ENCODE measurements at regions not wholly inside any gene's neighbourhood (a gene's known extent, or its start where the extent isn't known, plus 50 kb on each side); places are given as distances from the start of the nearest gene placed in this dataset.

DNA sequence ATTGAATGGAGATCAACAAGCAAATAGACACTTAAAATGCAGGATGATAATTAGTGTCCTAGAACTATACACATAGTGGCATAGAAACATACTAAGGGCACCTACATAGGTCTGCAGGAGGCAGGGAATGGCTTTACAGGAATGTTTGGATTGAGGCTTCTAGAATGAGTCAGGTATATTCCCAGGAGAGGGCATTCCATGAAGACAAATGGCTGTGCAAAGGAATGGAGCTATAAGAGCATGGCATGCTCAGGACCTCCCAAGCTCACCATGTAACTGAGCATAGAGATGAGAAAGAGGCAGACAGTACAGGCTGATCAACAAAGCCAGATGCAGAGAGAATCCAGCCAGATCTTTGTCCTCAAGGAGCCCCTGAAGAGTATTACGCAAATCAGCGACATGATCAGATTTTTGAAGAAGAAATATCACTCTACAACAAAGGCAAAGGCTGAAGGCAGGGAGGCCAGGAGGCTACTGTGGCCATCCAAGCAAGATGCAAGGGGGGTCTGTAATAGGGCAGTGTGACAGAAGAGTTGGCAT is 211.1 kb upstream of the MTNR1B start:
- DNase-seq = no peak
- Histone ChIP-seq H3K36me3 (ENCODE audit: low read depth) (no peaks in the 10 kb centered on the region), H3K27ac (no peak overlapping the region), H3K9me3 (ENCODE audit: low read depth) (no peaks in the 10 kb centered on the region), H3K9ac (no peak overlapping the region), H4K20me1 (ENCODE audit: insufficient read depth) (no peaks in the 10 kb centered on the region), H2AFZ (no peak overlapping the region), H3K4me1 (ENCODE audit: insufficient read depth) (no peaks in the 10 kb centered on the region), H3K4me3 (no peak overlapping the region), H3K4me2 (ENCODE audit: unreplicated experiment) (no peak overlapping the region), H3K27me3 (replicated peaks; ENCODE audit: insufficient read depth) (no peaks in the 10 kb centered on the region), H3K9me2 (ENCODE audit: insufficient read depth) (no peaks in the 10 kb centered on the region), H3F3A (ENCODE audit: insufficient read depth) (no peaks in the 10 kb centered on the region), H3K79me2 (ENCODE audit: insufficient read depth) (no peaks in the 10 kb centered on the region)
- no peak for TF ChIP-seq EZH2 (IDR thresholded peaks at IDR 0.05; ENCODE audit: insufficient read depth, poor library complexity, severe bottlenecking)
- no peak for TF ChIP-seq EZH2phosphoT487 (IDR thresholded peaks at IDR 0.05; ENCODE audit: insufficient read depth, low read depth)
- in situ Hi-C loops (cut with MboI) = no loop called here
- WGBS, 2 experiments (ENCODE audit: low coverage in 1 of 2, low lambda C conversion rate in 2 of 2, missing lambda C conversion rate in 2 of 2) = 39 to 41% methylated on average over 2 of the region's 2 CpGs

DNA sequence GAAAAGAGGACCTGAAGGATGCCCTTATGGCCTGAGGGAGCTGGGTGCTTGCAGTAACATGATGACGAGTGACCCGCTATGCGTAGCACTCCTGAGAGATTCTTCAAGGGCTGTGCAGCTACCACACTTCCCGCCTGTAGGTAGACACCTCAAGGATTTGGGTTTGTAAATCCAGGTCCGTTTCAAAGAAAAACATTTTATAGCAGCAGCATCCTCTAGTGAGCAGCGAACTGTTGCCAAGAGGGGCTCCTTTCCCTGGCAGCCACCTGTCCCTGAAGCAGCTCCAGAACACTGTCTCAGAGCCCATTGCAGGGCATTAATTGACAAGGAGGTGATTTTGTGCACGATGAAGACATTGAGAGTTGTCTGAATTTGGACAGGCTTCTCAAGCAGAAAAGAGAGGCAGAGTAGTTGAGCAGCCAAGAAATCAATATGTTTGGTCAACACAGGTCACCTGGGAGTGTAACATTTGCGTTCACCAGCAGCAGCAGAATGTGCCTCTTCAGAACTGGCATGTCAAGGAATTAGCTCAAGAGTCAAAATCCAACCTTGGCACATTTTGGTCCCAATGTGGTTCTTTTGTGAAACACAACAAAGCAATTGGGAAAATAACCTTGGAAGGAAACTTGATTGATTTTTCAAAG is 209.8 kb upstream of the MTNR1B start:
- Histone ChIP-seq H3K36me3 (ENCODE audit: low read depth) (no peaks in the 10 kb centered on the region), H3K9ac (no peak overlapping the region), H3K79me2 (ENCODE audit: insufficient read depth) (no peaks in the 10 kb centered on the region), H3K27me3 (replicated peaks; ENCODE audit: insufficient read depth) (no peaks in the 10 kb centered on the region), H4K20me1 (ENCODE audit: insufficient read depth) (no peaks in the 10 kb centered on the region), H3F3A (ENCODE audit: insufficient read depth) (no peaks in the 10 kb centered on the region), H3K4me2 (ENCODE audit: unreplicated experiment) (no peak overlapping the region), H3K9me3 (ENCODE audit: low read depth) (no peaks in the 10 kb centered on the region), H3K9me2 (ENCODE audit: insufficient read depth) (no peaks in the 10 kb centered on the region), H2AFZ (no peak overlapping the region), H3K27ac (no peak overlapping the region), H3K4me1 (ENCODE audit: insufficient read depth) (no peaks in the 10 kb centered on the region), H3K4me3 (no peak overlapping the region)
- WGBS, 2 experiments (ENCODE audit: low coverage in 1 of 2, low lambda C conversion rate in 2 of 2, missing lambda C conversion rate in 2 of 2) = 37% methylated on average over 8 of the region's 8 CpGs
- DNase-seq = no peak
- in situ Hi-C loops (cut with MboI) = no loop called here
- TF ChIP-seq EZH2 (IDR thresholded peaks at IDR 0.05; ENCODE audit: insufficient read depth, poor library complexity, severe bottlenecking) (no peak), EZH2phosphoT487 (IDR thresholded peaks at IDR 0.05; ENCODE audit: insufficient read depth, low read depth) (no peak)

DNA sequence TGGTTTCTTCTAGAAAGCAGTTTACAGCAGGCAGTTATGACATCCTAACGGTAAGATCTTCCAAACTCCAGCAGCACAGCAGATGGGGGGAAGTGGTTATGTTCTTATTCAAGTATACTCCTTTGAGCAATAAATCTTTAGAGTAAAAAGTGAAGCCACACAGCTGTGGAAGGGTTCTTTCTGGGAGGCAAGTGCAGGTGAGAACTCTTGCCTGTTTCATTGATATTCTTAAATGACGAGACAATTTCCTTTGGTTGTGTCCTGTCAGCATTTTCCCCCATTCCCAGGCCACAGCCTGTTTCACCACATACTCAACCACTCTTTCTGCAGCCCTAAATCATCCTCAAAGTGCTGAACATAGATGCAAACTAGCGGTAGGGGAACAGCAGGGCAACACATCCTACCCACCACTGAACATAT is 207.3 kb upstream of the MTNR1B start:
- Histone ChIP-seq H3K36me3 (ENCODE audit: low read depth) (no peaks in the 10 kb centered on the region), H3K9ac (no peak overlapping the region), H3K27me3 (replicated peaks; ENCODE audit: insufficient read depth) (no peaks in the 10 kb centered on the region; the same call in 1 of the 2 replicates), H3K4me2 (ENCODE audit: unreplicated experiment) (no peak overlapping the region), H2AFZ (no peak overlapping the region), H3K9me3 (ENCODE audit: low read depth) (no peaks in the 10 kb centered on the region), H3K27ac (no peak overlapping the region), H3K4me1 (ENCODE audit: insufficient read depth) (no peaks in the 10 kb centered on the region), H3K9me2 (ENCODE audit: insufficient read depth) (no peaks in the 10 kb centered on the region), H3K4me3 (no peak overlapping the region), H3F3A (ENCODE audit: insufficient read depth) (no peaks in the 10 kb centered on the region), H4K20me1 (ENCODE audit: insufficient read depth) (no peaks in the 10 kb centered on the region), H3K79me2 (ENCODE audit: insufficient read depth) (no peaks in the 10 kb centered on the region)
- TF ChIP-seq EZH2 (IDR thresholded peaks at IDR 0.05; ENCODE audit: insufficient read depth, poor library complexity, severe bottlenecking) (no peak), EZH2phosphoT487 (IDR thresholded peaks at IDR 0.05; ENCODE audit: insufficient read depth, low read depth) (no peak)
- DNase-seq = no peak
- WGBS, 2 experiments (ENCODE audit: low coverage in 1 of 2, low lambda C conversion rate in 2 of 2, missing lambda C conversion rate in 2 of 2) = 20 to 21% methylated on average over 3 of the region's 3 CpGs
- in situ Hi-C loops (cut with MboI) = no loop called here

DNA sequence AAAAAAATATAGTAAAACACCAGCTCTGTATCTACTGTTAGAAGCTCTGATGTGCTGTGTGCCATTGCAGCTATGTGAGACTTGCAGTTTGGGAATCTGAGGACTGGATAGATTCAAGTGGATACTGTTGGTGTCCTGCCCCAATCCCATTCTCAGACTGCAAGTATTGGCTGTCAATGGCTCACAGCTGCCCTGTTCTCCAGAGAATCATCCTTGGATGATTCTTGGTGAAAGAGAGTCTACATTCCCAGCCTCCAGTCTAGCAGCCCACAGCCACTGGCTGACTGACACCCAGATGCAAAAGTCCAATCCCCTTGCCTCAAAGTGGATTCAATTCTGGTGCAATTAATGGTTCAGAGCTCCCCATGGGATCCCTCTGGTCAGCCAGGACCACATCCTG is 206.1 kb upstream of the MTNR1B start:
- Histone ChIP-seq H3K9me3 (ENCODE audit: low read depth) (no peaks in the 10 kb centered on the region), H3K27me3 (replicated peaks; ENCODE audit: insufficient read depth) (no peaks in the 10 kb centered on the region; the same call in 1 of the 2 replicates), H3K9ac (no peak overlapping the region), H3K4me2 (ENCODE audit: unreplicated experiment) (no peak overlapping the region), H2AFZ (no peak overlapping the region), H3K36me3 (ENCODE audit: low read depth) (no peaks in the 10 kb centered on the region), H4K20me1 (ENCODE audit: insufficient read depth) (no peaks in the 10 kb centered on the region), H3K9me2 (ENCODE audit: insufficient read depth) (no peaks in the 10 kb centered on the region), H3K4me1 (ENCODE audit: insufficient read depth) (no peaks in the 10 kb centered on the region), H3F3A (ENCODE audit: insufficient read depth) (no peaks in the 10 kb centered on the region), H3K79me2 (ENCODE audit: insufficient read depth) (no peaks in the 10 kb centered on the region), H3K4me3 (no peak overlapping the region), H3K27ac (no peak overlapping the region)
- in situ Hi-C loops (cut with MboI) = no loop called here
- DNase-seq = no peak
- TF ChIP-seq EZH2phosphoT487 (IDR thresholded peaks at IDR 0.05; ENCODE audit: insufficient read depth, low read depth) (no peak), EZH2 (IDR thresholded peaks at IDR 0.05; ENCODE audit: insufficient read depth, poor library complexity, severe bottlenecking) (no peak)

Measured in GM23248 (cell line).